ENCODE measurements at regions not wholly inside any gene's neighbourhood (a gene's known extent, or its start where the extent isn't known, plus 50 kb on each side); places are given as distances from the start of the nearest gene placed in this dataset.
A peak's percentile ranks its signal among the peaks of the same experiment; 100 is the strongest.
"Not testable (repeated sequence)": the region's sequence is repeated elsewhere in the genome, so short reads cannot be mapped to it uniquely, and the experiment has no call there.

GRCh38 chr13:53408306-53408705 lies 379.7 kb downstream of the OLFM4 start:
- DNase-seq, result no peak

- DNase-seq, result no peak
Measured at GRCh38 chr13:53408847-53409568, 380.4 kb downstream of the OLFM4 start.

- DNase-seq, result no peak
Measured at GRCh38 chr13:53411463-53411862, 382.9 kb downstream of the OLFM4 start.

GRCh38 chr13:53415135-53415534 lies 386.5 kb downstream of the OLFM4 start:
- DNase-seq, result no peak

GRCh38 chr13:53417601-53418000 lies 389.0 kb downstream of the OLFM4 start:
- no peak for DNase-seq

GRCh38 chr13:53422415-53422814 lies 393.8 kb downstream of the OLFM4 start:
- DNase-seq, result no peak

- no peak for DNase-seq
Measured at GRCh38 chr13:53436396-53436795, 407.8 kb downstream of the OLFM4 start.

- DNase-seq, result no peak
Measured at GRCh38 chr13:53439439-53440225, 411.0 kb downstream of the OLFM4 start.

- no peak for DNase-seq
Measured at GRCh38 chr13:53442979-53443378, 414.4 kb downstream of the OLFM4 start.

- no peak for DNase-seq
Measured at GRCh38 chr13:53445686-53446085, 417.1 kb downstream of the OLFM4 start.

GRCh38 chr13:53447456-53447855 lies 418.8 kb downstream of the OLFM4 start:
- DNase-seq, result no peak

- DNase-seq, result no peak
Measured at GRCh38 chr13:53447863-53448262, 419.2 kb downstream of the OLFM4 start.

- not testable (repeated sequence) for DNase-seq
Measured at GRCh38 chr13:53452263-53452808, 423.7 kb downstream of the OLFM4 start.

- no peak for DNase-seq
Measured at GRCh38 chr13:53460796-53461195, 432.2 kb downstream of the OLFM4 start.

- DNase-seq, result no peak
Measured at GRCh38 chr13:53463106-53463505, 434.5 kb downstream of the OLFM4 start.

- DNase-seq, result no peak
Measured at GRCh38 chr13:53466576-53466975, 438.0 kb downstream of the OLFM4 start.

- no peak for DNase-seq
Measured at GRCh38 chr13:53473397-53473796, 444.8 kb downstream of the OLFM4 start.

GRCh38 chr13:53474878-53475277 lies 446.3 kb downstream of the OLFM4 start:
- DNase-seq, result no peak

GRCh38 chr13:53490752-53491151 lies 462.1 kb downstream of the OLFM4 start:
- DNase-seq, result peak; percentile 12

- DNase-seq, result no peak
Measured at GRCh38 chr13:53494406-53494805, 465.8 kb downstream of the OLFM4 start.

- DNase-seq, result no peak
Measured at GRCh38 chr13:53499576-53500133, 471.0 kb downstream of the OLFM4 start.

- DNase-seq, result no peak
Measured at GRCh38 chr13:53501387-53501786, 472.8 kb downstream of the OLFM4 start.

GRCh38 chr13:53507741-53508140 lies 479.1 kb downstream of the OLFM4 start:
- DNase-seq, result no peak

All from skin of body (tissue), 1 donor.